HCT116 (cell line): ENCODE measurements at regions not wholly inside any gene's neighbourhood (a gene's known extent, or its start where the extent isn't known, plus 50 kb on each side); places are given as distances from the start of the nearest gene placed in this dataset.

ENCODE experiments used
- ATAC-seq: fragments of 200-7000 bp; cut with Tn5 transposase; 2 replicates; pipeline ENCODE4 v1.9.1; 2020; ENCODE audit warnings: mild to moderate bottlenecking, moderate library complexity
- BruUV-seq: library from RNA; stranded (reverse); fragments of 400-500 nt; replicated peaks from 2 replicates; lab custom pipeline; 2021; lab: Mats Ljungman, UMichigan
- CTCF ChIA-PET: fragments of 300-600 bp; sonication (Branson Sonifier 250); formaldehyde crosslinking; loops from one replicate; lab custom pipeline; 2021; ENCODE audit warnings: antibody characterized with exemption; lab: Charles Lee
- POLR2A ChIA-PET: fragments of 300-600, 350-600 bp; sonication (Branson Sonifier 250); formaldehyde crosslinking; loops from one replicate; lab custom pipeline; 2021; ENCODE audit warnings: antibody characterized with exemption; lab: Charles Lee
- RAD21 ChIA-PET, 2 experiments: fragments of 300-600 bp; sonication (Branson Sonifier 250); formaldehyde crosslinking; loops; one replicate each; lab custom pipeline; 2023; ENCODE audit warnings: low total read pairs in 2 of 2; ENCODE audit not compliant: uncharacterized antibody in 2 of 2, unreplicated experiment in 2 of 2, low non-redundant PET in 1 of 2; lab: Charles Lee
- DNase-seq: peaks from one replicate; pipeline ENCODE4 v3.0.0-alpha.2; 2010; ENCODE audit warnings: low read depth, low spot score
- H2AFZ ChIP-seq: fragments of 200-600 bp; shearing (Covaris generic), sonication (generic); 2 replicates; pipeline ENCODE4 v1.6.1; 2017; ENCODE audit warnings: low read depth, mixed run types, mixed read lengths, antibody characterized with exemption, low read length; ENCODE audit not compliant: poor library complexity, severe bottlenecking
- H3K27ac ChIP-seq: 2 replicates; pipeline ENCODE4 v1.5.1; 2012; ENCODE audit warnings: low read depth, low read length
- H3K27me3 ChIP-seq: fragments of 200-600 bp; sonication (generic); 2 replicates; pipeline ENCODE4 v1.6.1; 2016; ENCODE audit warnings: mixed run types, low read length, mixed read lengths; ENCODE audit not compliant: insufficient read depth
- H3K36me3 ChIP-seq, 2 experiments: fragments of 200-500 bp in 1 of 2; fragments of 200-600 bp in 1 of 2; sonication (Bioruptor generic) in 1 of 2; sonication (generic) in 1 of 2; 2 replicates each; pipeline versions ENCODE4 v1.5.1 to v1.6.1; 2014 to 2016; ENCODE audit warnings: low read length in 2 of 2, inconsistent platforms in 1 of 2, mixed read lengths in 1 of 2, mixed run types in 1 of 2; ENCODE audit not compliant: insufficient read depth in 2 of 2, control insufficient read depth in 1 of 2
- H3K4me1 ChIP-seq, 2 experiments: fragments of 200-600 bp in 1 of 2; sonication (generic) in 1 of 2; 2 replicates each; pipeline versions ENCODE4 v1.5.1 to v1.6.1; 2012 to 2017; ENCODE audit warnings: low read length in 2 of 2, inconsistent platforms in 1 of 2, mild to moderate bottlenecking in 1 of 2, mixed read lengths in 1 of 2, mixed run types in 1 of 2, moderate library complexity in 1 of 2; ENCODE audit not compliant: insufficient read depth in 2 of 2, control insufficient read depth in 1 of 2
- H3K4me2 ChIP-seq: fragments of 200-600 bp; sonication (generic); 2 replicates; pipeline ENCODE4 v1.6.1; 2017; ENCODE audit warnings: mixed run types, low read length, mixed read lengths
- H3K4me3 ChIP-seq, 2 experiments: fragments of 200-600 bp in 1 of 2; sonication (generic) in 1 of 2; replicated peaks in 1 of 2; 2 replicates each; pipeline ENCODE4 v1.5.1; 2011 to 2016; ENCODE audit warnings: low read length in 2 of 2, control low read depth in 1 of 2, low read depth in 1 of 2, mild to moderate bottlenecking in 1 of 2, mixed read lengths in 1 of 2, mixed run types in 1 of 2
- H3K79me2 ChIP-seq: fragments of 200-600 bp; sonication (generic); 2 replicates; pipeline ENCODE4 v1.6.1; 2017; ENCODE audit warnings: mild to moderate bottlenecking, mixed run types, low read length, moderate library complexity, mixed read lengths; ENCODE audit not compliant: insufficient read depth
- H3K9ac ChIP-seq: fragments of 200-600 bp; sonication (generic); 2 replicates; pipeline ENCODE4 v1.6.1; 2016; ENCODE audit warnings: low read length, mixed read lengths
- H3K9me2 ChIP-seq: fragments of 200-600 bp; sonication (generic), shearing (Covaris generic); 2 replicates; pipeline ENCODE4 v1.6.1; 2017; ENCODE audit warnings: mixed run types, mild to moderate bottlenecking, moderate library complexity; ENCODE audit not compliant: insufficient read depth
- H3K9me3 ChIP-seq, 2 experiments: fragments of 200-500 bp in 1 of 2; fragments of 200-600 bp in 1 of 2; sonication (Bioruptor generic) in 1 of 2; sonication (generic) in 1 of 2; 2 replicates each; pipeline ENCODE4 v1.6.1; 2014 to 2017; ENCODE audit warnings: low read length in 2 of 2, mixed read lengths in 2 of 2, inconsistent platforms in 1 of 2, low read depth in 1 of 2, mild to moderate bottlenecking in 1 of 2, mixed run types in 1 of 2, moderate library complexity in 1 of 2; ENCODE audit not compliant: control insufficient read depth in 1 of 2, insufficient read depth in 1 of 2
- H4K20me1 ChIP-seq: fragments of 200-600 bp; sonication (generic), shearing (Covaris generic); 2 replicates; pipeline ENCODE4 v1.6.1; 2017; ENCODE audit warnings: mixed run types, mild to moderate bottlenecking, moderate library complexity; ENCODE audit not compliant: insufficient read depth
- CEBPB ChIP-seq: IDR thresholded peaks from 2 replicates; pipeline ENCODE4 v1.6.1; 2012; ENCODE audit warnings: low read depth
- EZH2phosphoT487 ChIP-seq: fragments of 200-600 bp; IDR thresholded peaks from 2 replicates; pipeline ENCODE4 v1.6.1; 2018; ENCODE audit warnings: antibody characterized with exemption, borderline replicate concordance
- FOSL1 ChIP-seq: IDR thresholded peaks from 2 replicates; pipeline ENCODE4 v1.6.1; 2012; ENCODE audit warnings: low read depth
- POLR2A ChIP-seq: IDR thresholded peaks from 2 replicates; pipeline ENCODE4 v1.7.0; 2011; ENCODE audit warnings: borderline replicate concordance; ENCODE audit not compliant: insufficient read depth, insufficient read length; ENCODE audit errors: extremely low read depth
- RAD21 ChIP-seq: IDR thresholded peaks from 2 replicates; pipeline ENCODE4 v1.6.1; 2012; ENCODE audit warnings: low read depth, mild to moderate bottlenecking
- TCF7L2 ChIP-seq: IDR thresholded peaks from 2 replicates; pipeline ENCODE4 v1.7.0; 2011; ENCODE audit warnings: borderline replicate concordance, inconsistent platforms; ENCODE audit not compliant: insufficient read depth, insufficient read length; ENCODE audit errors: extremely low read depth
- intact Hi-C: fragments of 100-400 bp; cut with micrococcal nuclease; formaldehyde crosslinking; loops from 2 replicates; pipeline ENCODE4 v1.10.0; 2022

- CTCF ChIA-PET: no interaction called here
- Histone ChIP-seq H4K20me1 (no peaks in the 10 kb centered on the region), H3K27me3 (no peaks in the 10 kb centered on the region), H3K9ac (no peak overlapping the region), H3K27ac (no peak overlapping the region), H3K4me2 (no peak overlapping the region), H3K4me1 (no peaks in the 10 kb centered on the region), H3K4me3 (no peak overlapping the region), H2AFZ (no peak overlapping the region), H3K9me3 (peaks cover 0 to 10% of the 10 kb centered on the region in 2 experiments; a peak in 2 of 4 replicates), H3K79me2 (no peaks in the 10 kb centered on the region), H3K9me2 (no peaks in the 10 kb centered on the region), H3K36me3 (no peaks in the 10 kb centered on the region)
- POLR2A ChIA-PET: no interaction called here
- DNase-seq (no peak), ATAC-seq (no peak)
- intact Hi-C loops: no loop called here
- BruUV-seq: no TSS peak
- RAD21 ChIA-PET: no interaction called here
- TF ChIP-seq POLR2A: no peak
- no peak for TF ChIP-seq TCF7L2
- TF ChIP-seq FOSL1: no peak
- TF ChIP-seq CEBPB: no peak
- TF ChIP-seq RAD21: no peak
- no peak for TF ChIP-seq EZH2phosphoT487
Measured at GRCh38 chr9:12494411-12494810, 198.8 kb upstream of the TYRP1 start.

DNA sequence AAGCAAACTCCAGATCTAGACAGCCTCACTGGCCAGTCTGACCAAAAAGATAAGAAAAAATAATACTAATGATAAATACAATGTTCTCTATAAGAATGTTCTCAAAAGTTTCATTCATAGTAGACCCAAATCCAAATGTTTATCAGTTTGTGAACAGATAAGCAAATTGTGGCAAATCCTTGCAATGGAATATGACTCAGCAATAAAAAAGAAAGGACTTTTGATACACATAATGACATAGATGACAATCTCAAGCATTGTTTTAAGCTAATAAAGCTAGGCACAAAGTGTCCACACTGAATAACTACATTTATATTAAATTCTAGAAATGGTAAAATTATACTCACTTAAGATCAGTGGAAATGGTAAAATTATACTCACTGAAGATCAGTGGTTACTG, 195.4 kb upstream of the TYRP1 start:
- no peak overlapping the region for H3K4me2 ChIP-seq
- intact Hi-C loops: no loop called here
- no peak overlapping the region for H3K27ac ChIP-seq
- CTCF ChIA-PET: no interaction called here
- no peak for TF ChIP-seq POLR2A
- no peaks in the 10 kb centered on the region for H3K79me2 ChIP-seq
- no peak overlapping the region for H3K4me3 ChIP-seq
- H3K36me3 ChIP-seq: no peaks in the 10 kb centered on the region
- no peaks in the 10 kb centered on the region for H3K4me1 ChIP-seq
- no peaks in the 10 kb centered on the region for H4K20me1 ChIP-seq
- RAD21 ChIA-PET: no interaction called here
- H3K9me2 ChIP-seq: no peaks in the 10 kb centered on the region
- no peak for DNase-seq
- H3K9ac ChIP-seq: no peak overlapping the region
- no TSS peak for BruUV-seq
- no peaks in the 10 kb centered on the region for H3K27me3 ChIP-seq
- H3K9me3 ChIP-seq: peaks cover 0 to 10% of the 10 kb centered on the region in 2 experiments; a peak in 1 of 4 replicates
- no peak for ATAC-seq
- POLR2A ChIA-PET: no interaction called here
- H2AFZ ChIP-seq: no peak overlapping the region
